ENCODE measurements at regions not wholly inside any gene's neighbourhood (a gene's known extent, or its start where the extent isn't known, plus 50 kb on each side); places are given as distances from the start of the nearest gene placed in this dataset.

DNA sequence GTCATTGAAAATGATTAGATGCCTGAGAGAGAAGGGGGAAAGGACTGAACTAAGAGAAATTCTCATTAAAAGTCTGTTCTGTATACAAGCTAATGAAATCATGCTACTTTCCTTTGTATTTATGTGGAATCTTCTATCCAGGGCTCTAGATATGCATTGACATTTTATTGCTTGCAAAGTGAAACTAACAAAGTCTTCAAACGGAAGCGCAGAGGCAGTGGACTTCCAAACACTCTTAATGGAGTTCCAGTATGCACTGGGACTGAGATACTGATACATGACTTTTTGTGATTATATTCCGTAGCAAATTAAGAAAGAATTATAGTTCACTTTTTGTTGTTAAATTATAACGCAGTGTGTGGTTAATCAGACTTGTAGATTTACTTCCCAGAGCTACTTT, 166.8 kb upstream of the TBX20 start (continued):
- no peak for TF ChIP-seq HOXB6 (CRISPR knock-in tag; IDR thresholded peaks at IDR 0.05; ENCODE audit: borderline replicate concordance)
- TF ChIP-seq TBP (optimal IDR thresholded peaks at IDR 0.05; ENCODE audit: low read depth, low read length): no peak

DNA sequence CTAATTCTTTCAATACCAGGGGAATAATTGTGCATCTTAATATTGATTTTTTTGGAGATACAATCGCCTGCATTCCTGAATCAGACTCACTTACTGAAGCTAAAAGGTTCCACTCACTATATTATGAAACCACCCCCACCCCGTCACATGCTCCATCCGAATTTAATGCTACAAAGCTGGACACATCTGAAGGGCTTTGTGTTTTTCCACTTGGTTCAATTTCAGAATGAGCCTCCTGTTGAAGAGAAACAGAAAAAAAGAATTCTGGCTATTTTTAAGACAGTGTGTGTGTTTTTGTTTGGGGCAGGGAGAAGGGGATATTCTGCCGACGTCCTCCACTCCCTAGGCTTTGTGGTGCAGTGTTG, 165.5 kb upstream of the TBX20 start:
- H3K36me3 ChIP-seq (ENCODE audit: control insufficient read depth, insufficient read depth, low read length): no peaks in the 10 kb centered on the region
- H4K20me1 ChIP-seq (replicated peaks; ENCODE audit: control insufficient read depth, insufficient read depth, low read length): no peaks in the 10 kb centered on the region
- H3K79me2 ChIP-seq (ENCODE audit: control insufficient read depth, insufficient read depth, low read length): no peaks in the 10 kb centered on the region
- DNase-seq (ENCODE audit: extremely low read depth in 1 of 4, low spot score in 3 of 4) (no peak), FAIRE-seq (no peak), ATAC-seq (no peak)
- peaks cover 0 to 15% of the 10 kb centered on the region in 2 experiments; a peak in 3 of 5 replicates for H3K27me3 ChIP-seq (ENCODE audit: control insufficient read depth in 2 of 2, insufficient read depth in 2 of 2, low read length in 2 of 2)
- H3K4me2 ChIP-seq (ENCODE audit: insufficient read depth, low read length): no peak overlapping the region
- H3K27ac ChIP-seq (ENCODE audit: extremely low read depth, low read depth, low read length): no peak overlapping the region
- H3K4me3 ChIP-seq: no peak overlapping the region
- H3K9me3 ChIP-seq (replicated peaks; ENCODE audit: control insufficient read depth, insufficient read depth, low read depth, low read length): no peaks in the 10 kb centered on the region
- H3K4me1 ChIP-seq (replicated peaks in 1 of 2; ENCODE audit: control insufficient read depth in 2 of 2, insufficient read depth in 2 of 2, low read length in 2 of 2): no peaks in the 10 kb centered on the region
- intact Hi-C loops (cut with micrococcal nuclease): no loop called here
- ChIA-PET POLR2A (no interaction called here), CTCF (ENCODE audit: low intra/inter-chr PET ratio) (no interaction called here)
- no peak overlapping the region for H3K9ac ChIP-seq (ENCODE audit: insufficient read depth in 1 of 2, low read depth in 2 of 2, low read length in 2 of 2)
- in situ Hi-C loops (cut with MboI): no loop called here
- no TSS peak for BruUV-seq (replicated peaks)
- no peak overlapping the region for H2AFZ ChIP-seq (ENCODE audit: low read depth, low read length)
- 0% methylated on average over 5 of the region's 5 CpGs for WGBS (ENCODE audit: insufficient coverage, low coverage, missing lambda C conversion rate)
- no peaks in the 10 kb centered on the region for H3K9me1 ChIP-seq (ENCODE audit: control insufficient read depth, insufficient read depth, low read length)
- TF ChIP-seq HDGF (IDR thresholded peaks at IDR 0.05) (no peak), MAFF (IDR thresholded peaks at IDR 0.05; ENCODE audit: low read length) (no peak), RUNX1 (IDR thresholded peaks at IDR 0.05; ENCODE audit: low read depth) (no peak), SRSF1 (IDR thresholded peaks at IDR 0.05; ENCODE audit: low read depth, low read length) (no peak), ZNF583 (CRISPR knock-in tag; IDR thresholded peaks at IDR 0.05) (no peak), ZNF445 (CRISPR knock-in tag; IDR thresholded peaks at IDR 0.05; ENCODE audit: low read depth) (no peak), NR3C1 (CRISPR knock-in tag; IDR thresholded peaks at IDR 0.05) (no peak), MCM3 (IDR thresholded peaks at IDR 0.05) (no peak)
- TF ChIP-seq, protein P1, sequence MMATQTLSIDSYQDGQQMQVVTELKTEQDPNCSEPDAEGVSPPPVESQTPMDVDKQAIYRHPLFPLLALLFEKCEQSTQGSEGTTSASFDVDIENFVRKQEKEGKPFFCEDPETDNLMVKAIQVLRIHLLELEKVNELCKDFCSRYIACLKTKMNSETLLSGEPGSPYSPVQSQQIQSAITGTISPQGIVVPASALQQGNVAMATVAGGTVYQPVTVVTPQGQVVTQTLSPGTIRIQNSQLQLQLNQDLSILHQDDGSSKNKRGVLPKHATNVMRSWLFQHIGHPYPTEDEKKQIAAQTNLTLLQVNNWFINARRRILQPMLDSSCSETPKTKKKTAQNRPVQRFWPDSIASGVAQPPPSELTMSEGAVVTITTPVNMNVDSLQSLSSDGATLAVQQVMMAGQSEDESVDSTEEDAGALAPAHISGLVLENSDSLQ (IDR thresholded peaks at IDR 0.05): no peak
- TF ChIP-seq, protein P2, sequence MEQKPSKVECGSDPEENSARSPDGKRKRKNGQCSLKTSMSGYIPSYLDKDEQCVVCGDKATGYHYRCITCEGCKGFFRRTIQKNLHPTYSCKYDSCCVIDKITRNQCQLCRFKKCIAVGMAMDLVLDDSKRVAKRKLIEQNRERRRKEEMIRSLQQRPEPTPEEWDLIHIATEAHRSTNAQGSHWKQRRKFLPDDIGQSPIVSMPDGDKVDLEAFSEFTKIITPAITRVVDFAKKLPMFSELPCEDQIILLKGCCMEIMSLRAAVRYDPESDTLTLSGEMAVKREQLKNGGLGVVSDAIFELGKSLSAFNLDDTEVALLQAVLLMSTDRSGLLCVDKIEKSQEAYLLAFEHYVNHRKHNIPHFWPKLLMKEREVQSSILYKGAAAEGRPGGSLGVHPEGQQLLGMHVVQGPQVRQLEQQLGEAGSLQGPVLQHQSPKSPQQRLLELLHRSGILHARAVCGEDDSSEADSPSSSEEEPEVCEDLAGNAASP (IDR thresholded peaks at IDR 0.05): no peak
- TF ChIP-seq, protein P3, sequence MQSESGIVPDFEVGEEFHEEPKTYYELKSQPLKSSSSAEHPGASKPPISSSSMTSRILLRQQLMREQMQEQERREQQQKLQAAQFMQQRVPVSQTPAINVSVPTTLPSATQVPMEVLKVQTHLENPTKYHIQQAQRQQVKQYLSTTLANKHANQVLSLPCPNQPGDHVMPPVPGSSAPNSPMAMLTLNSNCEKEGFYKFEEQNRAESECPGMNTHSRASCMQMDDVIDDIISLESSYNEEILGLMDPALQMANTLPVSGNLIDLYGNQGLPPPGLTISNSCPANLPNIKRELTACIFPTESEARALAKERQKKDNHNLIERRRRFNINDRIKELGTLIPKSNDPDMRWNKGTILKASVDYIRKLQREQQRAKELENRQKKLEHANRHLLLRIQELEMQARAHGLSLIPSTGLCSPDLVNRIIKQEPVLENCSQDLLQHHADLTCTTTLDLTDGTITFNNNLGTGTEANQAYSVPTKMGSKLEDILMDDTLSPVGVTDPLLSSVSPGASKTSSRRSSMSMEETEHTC (IDR thresholded peaks at IDR 0.05): no peak
- TF ChIP-seq, protein P4, sequence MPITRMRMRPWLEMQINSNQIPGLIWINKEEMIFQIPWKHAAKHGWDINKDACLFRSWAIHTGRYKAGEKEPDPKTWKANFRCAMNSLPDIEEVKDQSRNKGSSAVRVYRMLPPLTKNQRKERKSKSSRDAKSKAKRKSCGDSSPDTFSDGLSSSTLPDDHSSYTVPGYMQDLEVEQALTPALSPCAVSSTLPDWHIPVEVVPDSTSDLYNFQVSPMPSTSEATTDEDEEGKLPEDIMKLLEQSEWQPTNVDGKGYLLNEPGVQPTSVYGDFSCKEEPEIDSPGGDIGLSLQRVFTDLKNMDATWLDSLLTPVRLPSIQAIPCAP (CRISPR knock-in tag; IDR thresholded peaks at IDR 0.05; ENCODE audit: borderline replicate concordance): no peak
- TF ChIP-seq, protein P5, sequence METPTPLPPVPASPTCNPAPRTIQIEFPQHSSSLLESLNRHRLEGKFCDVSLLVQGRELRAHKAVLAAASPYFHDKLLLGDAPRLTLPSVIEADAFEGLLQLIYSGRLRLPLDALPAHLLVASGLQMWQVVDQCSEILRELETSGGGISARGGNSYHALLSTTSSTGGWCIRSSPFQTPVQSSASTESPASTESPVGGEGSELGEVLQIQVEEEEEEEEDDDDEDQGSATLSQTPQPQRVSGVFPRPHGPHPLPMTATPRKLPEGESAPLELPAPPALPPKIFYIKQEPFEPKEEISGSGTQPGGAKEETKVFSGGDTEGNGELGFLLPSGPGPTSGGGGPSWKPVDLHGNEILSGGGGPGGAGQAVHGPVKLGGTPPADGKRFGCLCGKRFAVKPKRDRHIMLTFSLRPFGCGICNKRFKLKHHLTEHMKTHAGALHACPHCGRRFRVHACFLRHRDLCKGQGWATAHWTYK (CRISPR knock-in tag; IDR thresholded peaks at IDR 0.05): no peak
